ENCODE measurements at regions not wholly inside any gene's neighbourhood (a gene's known extent, or its start where the extent isn't known, plus 50 kb on each side); places are given as distances from the start of the nearest gene placed in this dataset.
"Not testable (repeated sequence)": the region's sequence is repeated elsewhere in the genome, so short reads cannot be mapped to it uniquely, and the experiment has no call there.

DNA sequence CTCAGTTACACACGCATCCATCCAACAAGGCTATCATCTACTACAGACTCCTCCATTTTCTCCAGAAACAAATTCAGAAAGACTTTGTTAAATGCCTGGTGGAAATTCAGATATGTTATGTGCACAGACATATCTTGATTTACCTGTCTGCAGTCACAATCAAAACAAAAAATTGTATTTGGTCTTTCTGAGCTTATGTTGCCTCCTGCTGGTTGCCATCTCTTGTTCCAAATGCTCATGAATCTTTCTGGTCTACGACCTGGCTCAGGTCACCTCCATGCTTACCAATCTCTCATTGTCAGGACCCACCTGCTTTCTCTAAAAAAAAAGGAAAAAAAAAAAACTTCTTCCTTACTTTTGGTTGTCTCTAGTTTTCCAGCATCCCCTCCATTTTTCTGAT lies 169.2 kb upstream of the PLXNC1 start:
- DNase-seq (ENCODE audit: low spot score): no peak

DNA sequence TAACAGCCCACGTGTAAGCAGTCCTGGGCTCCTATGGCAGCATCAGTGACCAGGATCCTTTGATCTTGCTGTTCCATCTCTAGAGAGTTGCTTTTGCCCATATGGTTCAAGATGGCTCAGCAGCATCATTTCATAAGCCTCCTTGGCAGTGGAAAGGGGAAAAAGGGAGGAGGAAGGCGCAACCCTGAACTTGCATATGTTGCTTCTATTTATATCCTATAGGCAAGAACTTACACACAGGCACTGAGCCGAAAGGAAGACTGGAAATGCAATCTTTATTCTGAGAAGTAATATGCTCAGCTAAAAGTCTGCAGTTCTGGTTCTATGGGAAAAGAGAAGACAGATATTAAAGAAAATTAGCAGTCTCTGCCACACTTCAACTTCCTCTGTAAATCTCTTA lies 167.7 kb upstream of the PLXNC1 start:
- DNase-seq (ENCODE audit: low spot score): no peak

DNA sequence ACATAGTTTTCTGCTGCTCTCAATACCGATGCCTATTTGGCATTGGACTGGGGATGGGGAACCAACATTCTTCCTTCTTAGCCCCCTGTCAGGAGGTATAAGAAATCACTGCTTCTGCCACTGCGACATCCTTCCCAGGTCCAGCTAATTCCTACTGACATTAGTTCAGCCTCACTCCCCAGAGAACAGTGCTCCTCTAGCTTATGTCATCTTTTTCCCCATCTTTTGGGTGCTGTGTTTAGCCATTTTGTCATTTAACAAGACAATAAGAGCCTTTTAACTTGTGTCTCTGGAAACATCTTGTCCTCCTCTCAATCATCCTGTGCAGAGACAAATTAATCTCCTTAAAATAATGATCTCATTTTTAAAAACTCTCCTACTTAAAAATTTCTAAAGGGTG lies 167.0 kb upstream of the PLXNC1 start:
- DNase-seq (ENCODE audit: low spot score): no peak

DNA sequence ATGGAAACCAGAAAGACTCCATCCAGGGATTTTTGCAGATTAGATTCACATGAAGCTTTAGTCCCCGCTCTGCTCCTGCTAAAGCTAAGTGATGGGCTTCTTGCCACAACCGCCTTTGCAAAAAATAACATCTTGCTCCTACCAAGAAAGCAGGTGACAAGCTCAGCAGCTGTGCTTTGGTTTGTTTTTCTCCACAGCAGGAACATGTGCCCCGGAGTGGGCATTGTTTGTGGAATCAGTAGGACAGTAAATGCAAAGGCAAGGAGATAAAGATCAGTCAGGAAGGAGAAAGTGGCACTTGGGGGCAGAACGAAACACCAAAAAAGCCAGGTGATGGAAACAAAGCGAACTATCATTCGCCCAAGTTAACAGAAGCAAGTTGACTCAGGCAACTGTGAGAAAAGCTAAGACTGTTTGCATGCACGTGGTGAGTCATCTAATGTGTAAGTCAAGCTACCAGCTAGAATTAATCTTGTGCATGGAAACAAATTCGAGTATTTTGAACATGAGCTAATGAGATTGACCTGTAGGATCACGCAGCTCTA lies 165.5 kb upstream of the PLXNC1 start:
- no peak for DNase-seq (ENCODE audit: low spot score)

DNA sequence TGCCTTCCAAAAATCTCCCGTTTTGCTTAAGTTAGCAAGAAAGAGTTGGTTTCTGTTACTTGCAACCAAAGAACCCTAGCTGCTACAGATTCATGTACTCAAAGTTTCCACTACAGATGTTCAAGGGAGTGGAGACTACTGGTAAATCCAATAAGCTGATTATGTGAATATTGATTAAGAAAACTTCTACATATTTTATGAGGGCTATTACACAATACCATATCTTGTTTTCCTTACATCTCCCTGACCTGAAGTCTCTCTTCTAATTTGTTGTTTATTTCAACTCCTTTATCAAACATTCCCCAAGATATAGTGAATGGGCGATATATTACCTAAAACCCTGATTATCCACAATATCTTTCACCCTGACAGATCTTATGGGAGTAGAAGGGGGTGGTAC lies 164.4 kb upstream of the PLXNC1 start:
- DNase-seq (ENCODE audit: low spot score): no peak

DNA sequence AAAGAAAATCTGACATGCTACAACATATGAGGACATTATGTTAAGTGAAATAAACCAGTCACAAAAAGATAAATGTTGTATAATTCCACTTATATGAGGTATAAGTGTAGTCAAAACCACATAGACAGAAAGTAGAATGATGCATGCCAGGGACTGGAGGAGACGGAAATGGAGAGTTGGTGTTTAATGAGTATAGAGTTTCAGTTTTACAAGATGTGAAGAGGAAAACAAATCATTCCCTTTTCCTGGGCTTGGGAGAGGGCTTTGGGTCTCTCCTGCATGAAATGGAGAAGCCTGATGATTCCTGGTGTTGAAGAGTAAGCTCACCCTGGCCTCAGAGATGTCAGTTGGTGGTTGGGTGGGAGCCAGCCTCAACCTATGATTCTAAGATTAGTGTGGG lies 158.4 kb upstream of the PLXNC1 start:
- DNase-seq (ENCODE audit: low spot score): no peak

DNA sequence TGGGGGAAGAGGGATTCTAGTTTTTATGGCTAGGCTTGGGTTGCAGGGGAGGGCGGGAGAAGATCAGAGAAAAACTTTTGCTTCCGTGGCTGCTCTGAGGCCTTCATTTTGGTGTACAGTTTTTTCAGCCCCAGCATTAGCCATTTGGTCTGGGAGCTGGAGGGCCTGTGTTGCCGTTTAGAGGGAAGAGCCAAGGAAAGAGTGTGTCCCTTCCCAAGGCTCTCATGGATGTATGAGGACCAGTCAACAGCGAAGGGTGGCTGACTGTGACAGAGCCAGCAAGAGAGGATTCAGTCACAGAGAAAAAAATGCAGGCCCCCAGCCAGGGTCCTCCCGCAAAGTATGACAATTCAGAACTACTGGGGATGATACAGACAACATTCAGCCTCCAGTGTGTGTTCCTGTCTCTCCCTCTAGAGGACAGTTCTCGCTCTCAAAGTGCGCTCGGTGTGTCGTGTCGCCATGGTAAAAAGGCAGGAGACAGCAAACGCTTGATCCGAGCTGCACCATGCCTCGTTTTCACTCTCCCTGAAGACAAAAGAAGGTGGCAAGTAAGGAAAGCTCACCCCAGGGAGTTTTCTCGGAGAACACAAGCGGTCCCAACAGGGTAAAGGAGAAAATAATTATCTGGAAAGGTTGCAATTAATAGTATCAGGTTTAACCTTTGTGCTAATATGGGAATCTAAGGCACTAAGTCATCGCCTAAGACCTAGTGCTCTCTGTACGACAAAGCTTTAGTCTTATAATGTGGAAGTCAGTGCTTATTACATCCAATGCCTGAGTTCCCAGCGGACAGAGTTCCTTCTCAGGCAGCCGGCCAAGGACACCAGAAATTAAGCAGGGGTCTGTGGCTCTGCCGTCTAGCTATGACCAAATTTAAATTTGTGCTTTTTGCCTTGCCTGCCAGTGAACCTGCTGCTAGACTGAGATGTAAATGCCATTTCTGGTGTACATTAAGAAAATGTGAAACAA lies 157.3 kb upstream of the PLXNC1 start:
- peak; percentile 87 for DNase-seq (ENCODE audit: low spot score)

DNA sequence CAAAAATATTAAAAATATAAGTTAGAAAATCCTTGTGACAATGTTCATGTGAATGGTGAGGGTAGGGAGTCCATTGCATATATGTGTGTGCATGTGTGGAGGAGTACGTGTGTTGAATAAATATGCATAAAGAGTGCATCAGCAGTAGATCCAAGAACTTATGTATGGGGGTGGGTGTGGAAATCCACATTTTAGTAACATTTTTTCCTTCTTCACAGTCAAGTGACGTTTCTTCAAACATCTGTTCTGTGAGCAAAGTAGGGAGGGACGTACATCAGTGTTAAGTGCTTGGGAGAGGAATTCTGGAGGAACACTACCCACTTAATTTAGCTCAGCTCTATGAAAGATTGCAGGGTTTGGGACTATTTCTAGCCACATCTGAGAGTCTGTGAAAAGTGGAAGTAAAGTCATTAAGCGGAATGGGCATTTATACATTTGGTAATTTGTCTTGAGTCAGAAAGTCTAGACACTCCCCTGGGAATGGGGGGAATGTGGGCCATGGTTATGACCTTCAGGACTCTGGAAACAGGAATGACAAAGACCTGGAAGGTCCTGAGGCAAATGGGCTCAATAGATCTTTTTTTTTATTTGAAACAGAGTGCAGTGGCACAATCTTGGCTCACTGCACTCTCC lies 156.4 kb upstream of the PLXNC1 start:
- no peak for DNase-seq (ENCODE audit: low spot score)

DNA sequence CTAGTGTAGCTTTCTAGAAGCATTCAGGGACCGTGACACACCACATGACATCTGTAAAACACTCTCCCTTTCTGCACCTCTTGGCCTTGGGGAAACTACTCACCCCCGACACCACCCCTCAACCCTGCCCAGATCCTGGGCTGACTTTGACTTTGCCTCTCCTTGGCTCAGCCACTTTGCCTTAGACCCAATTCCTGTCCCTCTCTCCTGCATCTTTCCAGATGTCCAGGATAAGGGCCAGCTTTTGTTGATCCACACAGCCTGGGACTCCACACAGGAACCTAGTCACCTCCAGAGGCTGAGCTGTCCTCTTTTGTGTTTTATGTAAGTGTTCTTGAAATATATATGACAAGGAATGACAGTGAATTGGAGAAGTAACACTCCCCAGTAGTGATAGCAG lies 153.7 kb upstream of the PLXNC1 start:
- DNase-seq (ENCODE audit: low spot score): no peak

DNA sequence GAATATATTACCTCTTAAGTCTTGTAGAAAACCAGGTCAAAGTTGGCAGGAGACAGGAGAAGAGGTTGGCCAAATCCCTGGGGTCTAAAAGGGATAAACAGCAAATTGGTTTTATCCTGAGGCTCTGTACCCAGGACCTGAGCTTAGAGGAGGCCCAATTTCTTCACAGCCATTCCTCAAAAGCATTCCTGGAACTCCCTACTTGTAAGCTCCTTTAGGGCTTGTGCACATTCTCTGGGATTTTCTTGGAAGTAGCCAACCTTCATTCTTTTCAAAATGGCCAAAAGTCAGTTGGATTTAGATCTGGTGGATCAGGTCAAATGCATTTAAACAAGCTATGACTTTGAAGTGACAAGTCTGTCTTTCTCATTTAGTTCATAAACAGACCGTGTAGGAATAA lies 152.1 kb upstream of the PLXNC1 start:
- DNase-seq (ENCODE audit: low spot score): no peak

DNA sequence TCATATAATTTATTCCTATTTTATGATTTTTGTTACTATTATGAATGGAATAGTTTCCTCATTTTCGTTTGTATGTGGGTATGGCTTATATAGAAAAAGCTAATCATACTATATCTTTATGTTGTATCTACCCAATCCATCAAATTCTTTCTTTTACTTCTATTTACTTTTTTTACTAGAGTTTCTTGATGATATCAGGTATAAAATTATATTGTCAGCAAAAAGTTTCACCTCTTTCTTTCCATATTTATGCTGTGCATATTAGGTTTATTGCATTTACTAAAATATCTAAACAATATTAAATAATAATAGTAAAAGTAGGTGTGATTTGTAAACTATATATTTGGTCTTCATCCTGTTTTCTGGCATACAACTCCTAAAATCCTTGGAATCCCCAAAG lies 146.7 kb upstream of the PLXNC1 start:
- no peak for DNase-seq (ENCODE audit: low spot score)

DNA sequence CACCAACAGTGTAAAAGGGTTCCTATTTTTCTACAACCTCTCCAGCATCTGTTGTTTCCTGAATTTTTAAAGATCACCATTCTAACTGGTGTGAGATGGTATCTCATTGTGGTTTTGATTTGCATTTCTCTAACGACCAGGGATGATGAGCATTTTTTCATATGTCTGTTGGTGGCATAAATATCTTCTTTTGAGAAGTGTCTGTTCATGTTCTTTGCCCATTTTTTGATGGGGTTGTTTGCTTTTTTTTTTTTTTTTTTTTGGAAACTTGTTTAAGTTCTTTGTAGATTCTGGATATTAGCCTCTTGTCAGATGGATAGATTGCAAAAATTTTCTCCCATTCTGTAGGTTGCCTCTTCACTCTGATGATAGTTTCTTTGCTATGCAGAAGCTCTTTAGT lies 145.5 kb upstream of the PLXNC1 start:
- not testable (repeated sequence) for DNase-seq (ENCODE audit: low spot score)

DNA sequence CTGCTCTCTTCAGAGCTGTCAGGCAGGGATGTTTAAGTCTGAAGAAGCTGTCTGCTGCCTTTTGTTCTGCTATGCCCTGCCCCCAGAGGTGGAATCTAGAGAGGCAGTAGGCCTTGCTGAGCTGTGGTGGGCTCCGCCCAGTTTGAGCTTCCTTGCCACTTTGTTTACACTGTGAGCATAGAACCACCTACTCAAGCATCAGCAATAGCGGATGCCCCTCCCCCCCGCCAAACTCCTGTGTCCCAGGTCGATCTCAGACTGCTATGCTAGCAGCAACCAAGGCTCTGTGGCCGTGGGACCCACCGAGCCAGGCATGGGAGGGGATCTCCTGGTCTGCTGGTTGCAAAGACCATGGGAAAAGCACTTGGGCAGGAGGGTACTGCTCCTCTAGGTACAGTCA lies 140.5 kb upstream of the PLXNC1 start:
- DNase-seq (ENCODE audit: low spot score): not testable (repeated sequence)

DNA sequence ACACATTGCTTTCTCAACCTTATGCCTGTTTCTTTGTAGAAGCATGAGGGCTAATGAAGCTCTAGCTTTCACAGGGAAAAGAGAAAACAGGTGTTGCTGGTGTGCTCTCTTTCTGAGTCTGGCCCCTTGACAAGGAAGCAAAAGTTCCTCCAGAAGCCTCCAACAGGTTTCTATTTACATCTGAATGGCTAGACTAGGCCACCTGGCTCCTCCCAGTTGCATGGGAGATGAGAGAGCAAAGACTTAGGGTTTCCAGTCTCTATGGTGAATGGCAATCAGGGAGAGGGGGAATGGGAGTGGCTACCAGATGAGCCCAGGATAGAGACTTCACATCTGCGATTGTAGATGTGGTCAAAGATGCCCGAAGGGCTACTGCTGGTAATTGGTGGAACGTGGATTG lies 138.1 kb upstream of the PLXNC1 start:
- DNase-seq (ENCODE audit: low spot score): no peak

DNA sequence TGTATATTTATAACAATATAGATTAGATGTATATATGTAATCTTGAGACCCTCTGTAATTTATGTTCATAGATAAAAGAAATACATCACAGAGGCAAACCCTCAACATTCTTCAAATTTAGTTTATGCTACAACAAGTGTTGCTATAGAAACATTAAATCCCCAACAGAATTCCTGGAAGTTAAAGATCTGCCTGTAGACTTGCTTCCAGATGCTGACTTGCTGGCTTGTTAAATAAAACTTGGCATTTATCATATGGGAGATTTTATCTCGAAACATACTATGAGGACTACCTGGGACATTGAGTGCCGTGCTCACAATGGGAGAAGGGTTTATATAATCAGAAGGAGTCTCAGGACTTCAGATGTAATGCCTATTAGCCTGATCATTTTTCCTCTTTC lies 136.3 kb upstream of the PLXNC1 start:
- no peak for DNase-seq (ENCODE audit: low spot score)

DNA sequence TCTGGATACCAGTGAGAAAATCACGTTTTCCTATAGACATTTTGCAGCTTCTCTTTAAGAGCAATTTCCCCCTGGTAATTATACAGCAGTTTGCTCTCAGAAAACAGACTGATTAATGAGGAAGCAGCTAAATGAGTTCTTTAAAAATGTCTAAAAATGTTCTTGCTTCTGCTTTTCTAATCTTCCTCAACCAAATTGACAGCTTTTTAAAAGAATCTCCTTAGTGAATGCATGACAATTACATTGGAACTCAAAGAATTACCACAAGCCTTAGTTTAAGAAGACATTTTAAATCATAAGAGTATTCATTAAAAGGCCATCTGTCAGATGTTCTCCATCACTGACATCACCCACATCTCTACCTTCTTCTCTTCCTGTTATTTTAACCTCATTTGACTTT lies 135.8 kb upstream of the PLXNC1 start:
- DNase-seq (ENCODE audit: low spot score): no peak

DNA sequence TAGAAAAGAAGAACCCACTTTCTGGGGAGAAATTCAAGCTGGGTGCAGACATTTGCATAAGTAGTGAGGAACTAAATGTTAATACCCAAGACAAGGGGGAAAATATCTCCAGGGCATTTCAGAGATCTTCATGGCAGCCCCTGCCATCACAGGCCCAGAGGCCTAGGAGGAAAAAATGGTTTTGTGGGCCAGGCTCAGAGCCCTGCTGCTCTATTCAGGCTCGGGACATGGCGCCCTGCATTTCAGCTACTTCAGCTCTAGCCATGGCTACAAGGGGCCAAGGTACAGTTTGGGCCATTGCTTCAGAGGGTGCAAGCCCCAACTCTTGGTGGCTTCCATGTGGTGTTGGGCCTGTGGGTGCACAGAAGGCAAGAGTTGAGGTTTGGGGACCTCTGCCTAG lies 131.1 kb upstream of the PLXNC1 start:
- not testable (repeated sequence) for DNase-seq (ENCODE audit: low spot score)

DNA sequence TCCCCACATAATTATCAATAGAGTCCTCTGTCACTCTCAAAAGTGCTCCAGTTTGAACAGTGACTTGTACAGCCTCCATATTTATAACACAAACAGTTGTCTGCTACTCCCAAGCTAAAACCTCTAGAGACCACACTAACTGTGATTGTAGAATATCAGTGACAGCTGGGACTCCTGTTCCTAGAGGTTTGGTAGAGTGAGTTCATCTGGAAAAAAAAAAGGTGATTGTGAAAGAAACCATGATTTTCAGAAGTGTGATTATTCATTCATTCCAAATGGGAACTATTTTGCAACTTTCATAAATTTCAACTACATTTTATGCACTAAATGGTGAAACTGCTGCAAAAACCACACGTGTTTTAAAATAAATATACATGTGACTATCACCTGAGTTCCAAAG lies 128.0 kb upstream of the PLXNC1 start:
- no peak for DNase-seq (ENCODE audit: low spot score)

DNA sequence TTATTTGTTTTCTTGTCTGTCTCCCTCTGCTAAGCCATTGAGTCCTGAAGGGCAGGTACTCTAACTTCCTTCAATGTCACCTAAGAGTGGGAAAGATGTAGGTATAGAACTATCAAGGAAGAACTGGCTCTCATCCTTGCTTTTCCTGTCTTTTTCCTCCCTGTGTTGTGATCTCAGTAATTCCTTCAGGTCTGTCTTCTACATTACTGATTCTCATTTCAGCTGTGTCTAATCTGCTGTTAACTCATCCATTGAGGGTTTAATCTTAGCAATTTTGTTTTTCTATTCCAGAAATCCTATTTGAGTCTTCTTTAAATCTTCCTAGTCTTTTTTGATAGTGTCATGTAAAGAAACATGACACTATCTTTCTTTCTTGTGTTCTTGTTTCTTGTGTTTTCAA lies 124.5 kb upstream of the PLXNC1 start:
- no peak for DNase-seq (ENCODE audit: low spot score)

DNA sequence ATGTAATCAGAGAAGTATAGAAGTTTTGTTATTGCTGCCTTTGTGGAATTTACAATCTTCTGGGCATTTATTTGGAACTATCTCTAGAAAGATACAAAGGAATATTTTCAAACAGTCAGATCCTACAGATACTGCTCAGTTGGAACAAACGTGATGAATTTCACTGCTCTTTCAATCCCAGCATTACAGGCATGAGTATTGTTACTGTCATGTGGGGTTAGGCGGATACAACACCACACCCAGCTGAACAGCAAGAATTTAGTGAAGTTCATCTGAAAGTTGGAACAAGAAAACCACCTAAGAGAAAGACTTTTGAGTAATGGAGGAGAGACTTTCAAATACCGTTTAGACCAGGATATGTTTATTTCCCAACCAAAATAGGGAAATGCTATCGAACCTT lies 123.3 kb upstream of the PLXNC1 start:
- no peak for DNase-seq (ENCODE audit: low spot score)

DNA sequence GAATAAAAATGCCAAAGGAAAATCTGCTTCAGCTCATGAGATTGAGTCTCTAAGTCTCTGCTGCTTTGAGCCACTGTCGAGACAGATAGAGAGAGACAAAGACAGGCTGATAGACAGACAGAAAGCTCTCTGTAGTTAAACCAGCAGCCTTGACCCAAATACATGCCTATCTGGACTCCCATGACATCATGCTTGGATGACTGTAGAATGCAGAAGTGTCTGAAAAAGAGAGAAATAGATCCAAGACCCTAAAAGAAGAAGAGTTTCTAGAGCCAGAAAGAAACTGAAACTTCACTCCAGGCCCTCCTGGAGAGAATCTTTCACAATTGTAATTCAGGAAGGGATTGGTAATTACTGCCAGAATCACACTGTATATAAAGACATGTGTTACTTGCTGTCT lies 122.6 kb upstream of the PLXNC1 start:
- DNase-seq (ENCODE audit: low spot score): no peak

DNA sequence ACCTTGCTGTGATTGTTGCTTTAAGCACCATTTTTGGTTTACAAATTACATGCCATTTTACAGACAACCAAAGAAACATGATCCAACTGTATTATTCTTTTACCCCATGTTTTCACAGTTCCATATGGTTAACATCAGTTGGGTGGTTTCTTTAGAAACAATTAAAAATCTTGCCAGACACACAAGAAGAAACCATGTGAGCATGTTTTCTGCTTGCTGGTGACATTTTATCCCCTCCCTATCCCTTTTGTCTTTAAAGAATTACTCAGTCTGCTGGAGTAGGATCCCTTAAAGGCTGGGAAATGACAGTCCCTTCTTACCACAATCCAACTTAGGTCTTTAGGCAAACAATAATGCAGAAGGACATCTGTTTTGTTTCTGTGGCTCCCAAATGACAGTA lies 121.8 kb upstream of the PLXNC1 start:
- DNase-seq (ENCODE audit: low spot score): no peak

DNA sequence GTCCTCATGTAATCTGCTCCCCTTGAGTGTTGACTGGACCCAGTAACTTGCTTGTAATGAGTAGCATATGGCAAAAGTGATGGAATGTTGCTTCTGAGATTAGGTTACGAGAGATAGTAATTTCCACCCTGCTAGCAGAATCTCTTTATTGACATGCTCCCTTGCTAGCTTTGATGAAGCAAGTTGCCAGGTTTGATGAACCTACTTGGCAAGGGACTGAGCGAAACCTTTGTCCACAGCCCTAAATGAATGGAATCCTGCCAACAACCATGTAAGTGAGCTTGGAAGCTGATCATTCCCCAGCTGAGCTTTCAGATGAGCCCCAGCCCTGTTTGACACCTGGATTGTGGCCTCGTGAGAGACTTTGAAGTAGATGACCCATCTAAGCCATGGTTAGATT lies 120.8 kb upstream of the PLXNC1 start:
- DNase-seq (ENCODE audit: low spot score): no peak

Measured in Ammon's horn (tissue), 1 donor.